ENCODE measurements at regions not wholly inside any gene's neighbourhood (a gene's known extent, or its start where the extent isn't known, plus 50 kb on each side); places are given as distances from the start of the nearest gene placed in this dataset.
A peak's percentile ranks its signal among the peaks of the same experiment; 100 is the strongest.

DNA sequence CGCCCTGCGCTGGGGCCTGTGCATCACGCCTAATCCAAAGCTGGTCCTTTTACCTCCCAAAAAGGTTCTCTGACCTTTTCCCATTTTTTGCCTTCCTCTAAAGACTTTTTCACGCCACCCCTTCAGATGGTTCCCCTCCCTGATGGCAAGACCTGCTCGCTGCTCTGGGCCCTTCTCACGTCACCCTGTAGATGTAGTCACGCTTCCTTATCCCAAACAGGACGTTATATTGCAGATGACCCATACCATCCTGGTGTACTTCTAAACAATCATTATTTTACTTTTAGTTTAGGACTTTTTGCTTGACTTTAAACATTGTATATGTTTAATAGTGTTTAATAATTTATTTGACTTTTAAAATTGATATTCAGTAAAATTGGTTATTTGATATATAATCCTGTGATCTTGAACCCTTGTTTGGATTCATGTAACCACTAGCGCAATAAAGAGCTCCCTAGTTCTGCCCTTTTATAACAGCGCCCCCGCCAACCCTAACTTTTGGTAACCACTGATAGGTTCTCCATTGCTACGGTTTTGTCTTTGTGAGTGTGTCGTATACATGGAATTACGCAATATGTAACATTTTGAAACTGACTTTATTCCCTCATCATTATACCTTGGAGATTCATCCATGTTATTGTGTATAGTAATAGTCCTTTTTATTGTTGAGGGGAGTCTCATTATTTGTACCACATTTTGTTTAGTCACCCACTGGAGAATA is 159.0 kb upstream of the CHRNA7 start:
- no peak for DNase-seq (ENCODE audit: low read depth)

DNA sequence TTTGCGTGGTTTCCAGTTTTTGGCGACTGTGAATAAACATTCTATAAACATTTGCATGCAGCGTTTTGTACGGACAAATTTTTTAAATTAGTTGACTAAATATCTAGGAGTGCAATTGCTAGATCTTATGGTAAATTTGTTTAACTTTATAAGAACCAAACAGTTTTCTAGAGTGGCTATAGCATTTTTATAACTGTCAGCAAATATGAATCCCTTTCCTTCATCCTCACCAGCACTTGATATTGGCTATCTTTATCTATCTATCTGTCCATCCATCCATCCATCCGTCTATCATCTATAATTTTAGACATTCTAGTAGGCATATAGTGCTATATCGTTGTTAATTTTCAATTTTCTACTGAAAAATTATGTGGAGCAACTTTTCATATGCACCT is 158.4 kb upstream of the CHRNA7 start:
- DNase-seq (ENCODE audit: low read depth) = no peak

- DNase-seq (ENCODE audit: low read depth) = no peak
Measured at GRCh38 chr15:31887246-31887645, 143.1 kb upstream of the CHRNA7 start.

GRCh38 chr15:31892513-31892912 is 137.8 kb upstream of the CHRNA7 start:
- DNase-seq (ENCODE audit: low read depth) = no peak

- DNase-seq (ENCODE audit: low read depth) = no peak
Measured at GRCh38 chr15:31893780-31894179, 136.5 kb upstream of the CHRNA7 start.

DNA sequence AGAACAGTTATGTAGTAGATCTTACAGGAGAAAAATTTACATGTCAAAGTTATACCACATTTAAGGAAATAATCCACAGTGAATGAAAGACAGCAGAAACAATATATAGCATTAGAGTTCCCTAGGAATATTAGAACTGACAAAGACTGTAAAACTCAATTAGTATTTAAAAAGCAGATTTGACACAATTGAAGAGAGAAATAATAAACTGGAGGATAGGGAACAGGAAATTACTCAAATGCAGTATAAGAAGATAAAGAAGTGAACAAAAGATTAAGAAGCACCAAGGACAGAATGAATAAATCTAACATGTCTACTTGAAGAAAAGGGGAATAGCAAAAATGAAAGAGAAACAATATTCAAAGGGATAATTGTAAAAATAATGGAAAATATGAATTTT is 132.6 kb upstream of the CHRNA7 start:
- no peak for DNase-seq (ENCODE audit: low read depth)

- no peak for DNase-seq (ENCODE audit: low read depth)
Measured at GRCh38 chr15:31901501-31901900, 128.8 kb upstream of the CHRNA7 start.

DNA sequence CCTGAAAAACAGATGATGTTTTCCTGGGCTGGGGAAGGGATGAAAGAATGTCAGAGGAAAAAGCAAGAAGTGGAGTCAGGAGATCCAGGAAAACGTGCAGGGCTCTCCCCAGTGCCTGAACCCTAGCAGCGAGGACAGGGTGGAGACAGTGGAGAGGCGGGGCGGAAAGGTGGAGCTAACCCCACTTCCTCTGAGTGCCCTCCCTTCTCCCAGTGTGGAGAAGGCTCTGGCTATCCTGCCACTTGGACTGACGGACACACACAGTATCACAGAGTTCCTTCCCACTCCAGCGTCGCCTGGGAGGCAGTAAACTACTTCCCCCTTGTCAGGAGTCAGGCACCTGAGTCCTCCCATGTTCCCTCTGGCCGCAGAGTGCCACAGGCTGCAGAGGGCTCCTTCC is 125.3 kb upstream of the CHRNA7 start:
- DNase-seq (ENCODE audit: low read depth) = no peak

DNA sequence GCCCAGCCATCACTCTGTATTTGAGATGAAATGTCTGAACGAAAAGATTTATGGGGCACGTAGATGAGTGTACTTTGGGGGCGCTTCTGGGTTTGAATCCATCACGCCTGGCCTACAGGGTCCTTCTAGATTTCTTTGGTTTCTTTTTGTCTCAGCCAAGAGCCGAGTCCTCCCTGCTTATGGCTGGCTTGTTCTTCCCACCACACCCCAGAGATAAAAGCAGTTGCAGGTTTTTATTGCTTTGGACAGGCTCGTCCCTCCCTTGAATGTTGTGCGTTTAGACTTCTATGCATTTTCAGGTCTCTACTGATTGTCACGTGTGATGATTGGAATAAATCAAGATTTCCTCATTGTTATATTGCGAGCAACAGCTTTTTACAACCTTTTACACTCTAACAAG is 104.8 kb upstream of the CHRNA7 start:
- DNase-seq (ENCODE audit: low read depth) = no peak

- no peak for DNase-seq (ENCODE audit: low read depth)
Measured at GRCh38 chr15:31930967-31931366, 99.3 kb upstream of the CHRNA7 start.

DNA sequence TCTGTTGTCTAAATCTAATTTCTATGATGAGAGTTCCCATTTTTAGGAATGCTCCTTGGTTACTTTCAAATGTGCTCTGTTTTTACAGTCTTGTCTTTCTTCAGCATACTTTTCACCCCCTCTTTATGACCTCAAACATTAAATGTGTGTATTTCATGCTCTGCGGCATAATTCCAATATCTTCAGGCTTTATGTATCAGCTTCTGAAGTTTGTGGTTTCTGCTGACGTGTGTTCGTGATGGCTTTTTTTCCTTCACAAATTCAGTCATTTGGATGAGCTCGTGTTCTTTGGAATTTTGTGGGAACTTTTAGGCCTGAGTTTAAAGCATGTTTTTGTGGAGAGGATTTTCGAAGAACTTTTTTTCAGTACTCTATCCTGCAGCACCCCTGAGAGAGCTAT is 97.7 kb upstream of the CHRNA7 start:
- no peak for DNase-seq (ENCODE audit: low read depth)

GRCh38 chr15:31934821-31935220 is 95.5 kb upstream of the CHRNA7 start:
- no peak for DNase-seq (ENCODE audit: low read depth)

- no peak for DNase-seq (ENCODE audit: low read depth)
Measured at GRCh38 chr15:31953478-31953877, 76.8 kb upstream of the CHRNA7 start.

DNA sequence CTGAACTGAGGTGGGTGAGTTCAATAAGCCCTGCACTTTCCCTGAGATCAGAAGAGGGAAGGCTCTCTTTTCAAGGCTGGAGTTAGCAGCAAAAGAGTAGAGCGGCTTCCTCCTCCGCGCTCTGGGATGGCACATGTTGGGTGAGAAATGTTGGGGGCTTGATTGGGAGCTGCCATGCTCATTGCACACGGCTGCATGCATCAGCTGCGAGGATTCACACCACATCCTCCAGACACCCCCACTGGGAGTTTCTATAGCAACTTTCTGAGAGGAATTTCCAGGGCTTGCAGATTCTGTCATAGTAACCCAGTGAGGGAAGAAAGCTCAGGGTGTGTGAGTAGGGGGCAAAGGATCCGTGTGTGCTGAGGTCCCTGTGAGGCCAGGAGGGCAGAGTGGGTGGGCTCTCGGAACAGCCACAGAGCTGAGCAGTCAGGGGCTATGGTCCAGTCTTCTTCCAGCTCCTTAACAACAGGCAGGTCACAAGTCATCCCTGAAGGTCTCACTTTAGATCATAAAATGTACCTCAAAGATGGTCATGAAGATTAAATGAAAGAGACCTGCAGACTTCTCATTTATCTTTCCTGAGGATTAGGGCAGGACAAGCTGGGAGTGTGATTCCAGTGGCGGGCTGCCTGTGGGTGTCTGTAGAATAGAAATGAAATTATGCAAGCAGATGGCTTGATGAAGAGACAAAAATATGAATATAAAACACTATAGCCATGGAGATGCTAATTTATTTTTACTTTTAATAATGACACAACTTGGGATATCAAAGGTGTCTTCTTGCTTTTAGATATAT is 75.7 kb upstream of the CHRNA7 start:
- DNase-seq (ENCODE audit: low read depth) = no peak

GRCh38 chr15:31955734-31956133 is 74.6 kb upstream of the CHRNA7 start:
- no peak for DNase-seq (ENCODE audit: low read depth)

- DNase-seq (ENCODE audit: low read depth) = no peak
Measured at GRCh38 chr15:31957581-31957980, 72.7 kb upstream of the CHRNA7 start.

- DNase-seq (ENCODE audit: low read depth) = no peak
Measured at GRCh38 chr15:31964586-31965307, 65.6 kb upstream of the CHRNA7 start.

DNA sequence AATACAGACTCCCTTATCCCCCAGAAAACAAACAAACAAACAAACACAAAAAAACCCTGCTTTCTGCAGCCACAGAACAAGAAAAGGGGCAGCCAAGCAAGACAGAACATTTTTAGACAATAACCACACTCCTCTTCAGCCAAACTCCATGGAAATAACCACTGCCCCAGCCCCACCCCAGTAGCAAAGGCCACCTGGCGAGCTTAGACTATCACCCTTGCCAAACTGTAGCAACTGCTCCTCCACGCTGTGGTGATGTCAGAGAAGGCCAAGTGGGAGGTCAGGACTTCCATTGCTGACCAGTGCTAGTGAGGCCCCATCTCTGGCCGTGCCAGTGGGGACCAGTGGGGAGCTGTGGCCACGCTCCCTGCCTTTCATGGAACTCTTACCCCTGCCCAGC is 60.3 kb upstream of the CHRNA7 start:
- DNase-seq (ENCODE audit: low read depth) = no peak

GRCh38 chr15:31973197-31973596 is 57.1 kb upstream of the CHRNA7 start:
- no peak for DNase-seq (ENCODE audit: low read depth)

- DNase-seq (ENCODE audit: low read depth) = no peak
Measured at GRCh38 chr15:31974154-31974794, 56.0 kb upstream of the CHRNA7 start.

GRCh38 chr15:31974855-31975829 is 55.2 kb upstream of the CHRNA7 start:
- peak; percentile 16 for DNase-seq (ENCODE audit: low read depth)

Data from activated T-cell treated with anti-CD3 and anti-CD28 coated beads for 1 hour (primary cell).